HepG2 (cell line): ENCODE measurements at regions not wholly inside any gene's neighbourhood (a gene's known extent, or its start where the extent isn't known, plus 50 kb on each side); places are given as distances from the start of the nearest gene placed in this dataset.

Experiments
- ATAC-seq: fragments of 200-7000 bp; cut with Tn5 transposase; 3 replicates; pipeline ENCODE4 v1.9.1; 2020; ENCODE audit warnings: mild to moderate bottlenecking, moderate library complexity
- BruUV-seq: library from RNA; stranded (reverse); fragments of 400-500 nt; replicated peaks from 2 replicates; lab custom pipeline; 2021; lab: Mats Ljungman, UMichigan
- CTCF ChIA-PET: fragments of 300-600 bp; formaldehyde crosslinking; extraction: SDS; loops from one replicate; lab custom pipeline; 2021; ENCODE audit warnings: low total read pairs, inconsistent platforms, low intra/inter-chr PET ratio; lab: Yijun Ruan, JAX
- POLR2A ChIA-PET: fragments of 350-600 bp; sonication (Branson Sonifier 250); formaldehyde crosslinking; loops from one replicate; lab custom pipeline; 2020; ENCODE audit warnings: antibody characterized with exemption, inconsistent platforms; lab: Yijun Ruan, JAX
- DNase-seq: peaks from one replicate; pipeline ENCODE4 v3.0.0-alpha.2; 2015; ENCODE audit warnings: low spot score
- FAIRE-seq: peaks from 3 replicates; lab custom pipeline; 2011; peaks lifted over from hg19 to GRCh38; lab: Jason Lieb, UNC
- H2AFZ ChIP-seq: one replicate; pipeline ENCODE4 v1.6.1; 2011; ENCODE audit warnings: low read length, inconsistent platforms
- H3K27ac ChIP-seq: fragments of 300-600 bp; 3 replicates; pipeline ENCODE4 v1.8.0; 2011; ENCODE audit warnings: mixed run types, mild to moderate bottlenecking, mixed read lengths, low read length, inconsistent platforms; ENCODE audit not compliant: insufficient read depth; ENCODE audit errors: extremely low read length
- H3K27me3 ChIP-seq, 2 experiments: fragments of 200-600 bp in 1 of 2; 2 replicates in 1 of 2; 3 replicates in 1 of 2; pipeline versions ENCODE4 v1.6.0 to v1.8.0; 2011; ENCODE audit warnings: low read length in 2 of 2, mild to moderate bottlenecking in 2 of 2, moderate library complexity in 2 of 2, inconsistent platforms in 1 of 2; ENCODE audit not compliant: insufficient read depth in 2 of 2, control insufficient read depth in 1 of 2
- H3K36me3 ChIP-seq, 2 experiments: fragments of 200-600 bp in 1 of 2; replicated peaks in 1 of 2; 2 replicates in 1 of 2; 3 replicates in 1 of 2; pipeline versions ENCODE4 v1.5.1 to v1.8.0; 2011; ENCODE audit warnings: low read length in 2 of 2, inconsistent platforms in 1 of 2; ENCODE audit not compliant: insufficient read depth in 2 of 2, control insufficient read depth in 1 of 2
- H3K4me1 ChIP-seq: 2 replicates; pipeline ENCODE4 v1.5.1; 2012; ENCODE audit warnings: low read length, inconsistent platforms; ENCODE audit not compliant: insufficient read depth
- H3K4me2 ChIP-seq: 2 replicates; pipeline ENCODE4 v1.6.0; 2011; ENCODE audit warnings: low read depth, low read length, inconsistent platforms
- H3K4me3 ChIP-seq, 3 experiments: fragments of 200-600 bp in 1 of 3; sonication (generic), shearing (Covaris generic) in 1 of 3; replicated peaks in 1 of 3; 2 replicates each; pipeline ENCODE4 v1.5.1; 2011 to 2016; ENCODE audit warnings: low read length in 3 of 3, inconsistent platforms in 2 of 3, low read depth in 2 of 3, mild to moderate bottlenecking in 2 of 3, control low read depth in 1 of 3, mixed read lengths in 1 of 3; ENCODE audit not compliant: insufficient read depth in 1 of 3
- H3K79me2 ChIP-seq: one replicate; pipeline ENCODE4 v1.6.1; 2011; ENCODE audit warnings: low read length, inconsistent platforms; ENCODE audit not compliant: insufficient read depth
- H3K9ac ChIP-seq: 2 replicates; pipeline ENCODE4 v1.6.0; 2011; ENCODE audit warnings: mild to moderate bottlenecking, low read depth, low read length, inconsistent platforms; ENCODE audit not compliant: insufficient read depth
- H3K9me3 ChIP-seq: 2 replicates; pipeline ENCODE4 v1.5.1; 2012; ENCODE audit warnings: mild to moderate bottlenecking, low read length
- H4K20me1 ChIP-seq: 2 replicates; pipeline ENCODE4 v1.6.0; 2011; ENCODE audit warnings: inconsistent platforms, mild to moderate bottlenecking, low read length, moderate library complexity; ENCODE audit not compliant: insufficient read depth
- ELF3 ChIP-seq: IDR thresholded peaks from 2 replicates; pipeline ENCODE4 v1.6.1; 2016; ENCODE audit warnings: missing genetic modification reagents, missing compliant biosample characterization
- MED1 ChIP-seq: sonication (generic); formaldehyde crosslinking; IDR thresholded peaks from 2 replicates; pipeline ENCODE4 v1.4.0; 2020; ENCODE audit warnings: missing genetic modification reagents
- WGBS: methylation state at CpG from one replicate; pipeline ENCODE4 v1.1.6; 2017; ENCODE audit warnings: low lambda C conversion rate; 5-methylcytosine and 5-hydroxymethylcytosine counted together
- in situ Hi-C: cut with HindIII; loops from 2 replicates; pipeline ENCODE4 v1.10.0; 2017; ENCODE audit warnings: low pct_unique_long_range_greater_than_20kb; ENCODE audit not compliant: extremely low pct_ligation_motif_present
- intact Hi-C: fragments of 100-400 bp; cut with micrococcal nuclease; formaldehyde crosslinking; loops from one replicate; pipeline ENCODE4 v1.10.0; 2022; ENCODE audit not compliant: unreplicated experiment

DNA sequence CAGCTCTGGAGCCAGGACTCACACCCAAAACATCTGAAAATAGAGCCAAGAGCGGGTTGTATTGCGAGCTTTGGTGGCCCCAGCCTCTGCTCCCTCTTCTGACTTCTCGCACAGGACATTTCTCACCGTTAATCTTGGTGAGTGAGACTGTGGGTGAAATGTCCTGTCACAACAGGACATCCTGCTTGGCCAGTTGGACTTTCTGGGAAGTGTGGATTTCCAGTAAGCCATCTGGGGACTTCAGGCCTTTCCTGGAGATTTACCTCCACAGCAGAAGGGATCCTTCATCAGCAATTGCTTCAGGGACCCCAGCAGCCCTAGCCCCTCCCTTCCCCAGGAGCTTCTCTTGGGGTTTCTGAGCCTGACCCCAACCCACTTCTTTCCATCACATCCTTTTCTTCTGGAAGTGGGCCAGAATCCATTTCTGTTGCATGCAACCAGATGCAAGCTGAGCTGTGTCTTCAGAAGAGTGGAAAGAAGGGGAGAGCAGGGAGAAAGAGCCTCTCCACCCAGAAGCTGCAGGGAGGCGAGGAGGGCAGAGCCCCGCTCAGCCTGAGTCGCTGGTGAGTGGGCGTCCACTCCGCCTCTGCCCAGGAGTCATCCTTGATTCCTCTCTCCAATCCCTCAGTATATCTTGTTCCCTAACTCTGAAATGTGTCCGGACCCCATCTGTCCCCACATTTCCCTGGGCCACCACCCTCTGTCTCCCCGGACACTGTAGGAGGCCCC is 50.3 kb upstream of the GADD45G start:
- in situ Hi-C loops (loop anchor here (10.0 kb wide), 1 partner anchor 240 kb away; the partner anchor contains the start of genes CKS2 and SECISBP2), intact Hi-C loops (loop anchor here (5.0 kb wide), 1 partner anchor 197 kb away; no protein-coding TSS in a partner anchor)
- no peak for TF ChIP-seq ELF3
- Histone ChIP-seq H3K27me3 (no peaks in the 10 kb centered on the region), H3K4me3 (no peak overlapping the region), H3K4me1 (peaks cover 96% of the 10 kb centered on the region), H4K20me1 (no peaks in the 10 kb centered on the region), H3K79me2 (no peaks in the 10 kb centered on the region), H3K27ac (no peak overlapping the region), H3K36me3 (no peaks in the 10 kb centered on the region), H3K9ac (no peak overlapping the region), H2AFZ (no peak overlapping the region), H3K9me3 (no peaks in the 10 kb centered on the region), H3K4me2 (no peak overlapping the region)
- ChIA-PET POLR2A (no interaction called here), CTCF (no interaction called here)
- WGBS = 91% methylated on average over 11 of the region's 11 CpGs
- no peak for DNase-seq
- FAIRE-seq = no peak
- no peak for ATAC-seq
- BruUV-seq = no TSS peak

DNA sequence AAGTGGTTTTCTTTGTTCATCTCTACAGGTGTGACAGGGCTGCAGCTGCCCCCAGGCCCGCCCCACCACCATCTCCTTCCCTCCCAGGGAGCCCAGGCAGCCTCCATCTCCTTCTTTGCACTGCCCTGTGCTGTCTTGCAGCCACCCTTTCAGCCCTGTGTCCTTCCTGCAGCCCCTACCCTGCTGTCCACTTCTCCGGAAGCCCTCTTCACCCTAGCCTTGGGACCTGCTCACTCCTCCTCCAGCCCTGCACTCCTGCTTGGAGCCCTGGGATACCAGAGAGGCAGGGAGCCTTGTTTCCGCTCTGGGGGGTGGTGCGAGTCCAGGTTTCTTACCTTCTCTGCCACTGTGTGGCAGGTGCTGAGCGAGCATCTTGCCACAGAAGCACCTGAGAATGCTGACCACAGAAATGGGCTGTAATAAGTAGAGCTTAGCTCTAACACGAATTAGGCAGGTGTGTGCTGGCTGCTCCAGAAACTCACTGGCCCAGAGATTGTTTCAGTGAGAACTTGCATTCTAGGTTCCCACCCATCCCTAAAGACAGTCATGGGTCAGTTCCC is 51.3 kb upstream of the GADD45G start:
- no TSS peak for BruUV-seq
- H3K79me2 ChIP-seq = no peaks in the 10 kb centered on the region
- no peaks in the 10 kb centered on the region for H3K27me3 ChIP-seq
- DNase-seq (no peak), ATAC-seq (no peak), FAIRE-seq (no peak)
- no peak overlapping the region for H3K27ac ChIP-seq
- intact Hi-C loops = no loop called here
- no peak for TF ChIP-seq MED1 (CRISPR knock-in tag)
- no peaks in the 10 kb centered on the region for H4K20me1 ChIP-seq
- H3K9me3 ChIP-seq = no peaks in the 10 kb centered on the region
- WGBS = 85% methylated on average over 6 of the region's 6 CpGs
- CTCF ChIA-PET = no interaction called here
- POLR2A ChIA-PET = no interaction called here
- H2AFZ ChIP-seq = no peak overlapping the region
- no peak overlapping the region for H3K9ac ChIP-seq
- no peak overlapping the region for H3K4me2 ChIP-seq
- in situ Hi-C loops = loop anchor here (10.0 kb wide), 1 partner anchor 239 kb away; the partner anchor contains the start of genes CKS2 and SECISBP2
- no peak overlapping the region for H3K4me3 ChIP-seq
- H3K4me1 ChIP-seq = peaks cover 92% of the 10 kb centered on the region
- H3K36me3 ChIP-seq = no peaks in the 10 kb centered on the region
